Adrenal gland (tissue), 9 donors: ENCODE measurements at regions not wholly inside any gene's neighbourhood (a gene's known extent, or its start where the extent isn't known, plus 50 kb on each side); places are given as distances from the start of the nearest gene placed in this dataset.
A peak's percentile ranks its signal among the peaks of the same experiment; 100 is the strongest.

Experiments
- DNase-seq, 7 donors: peaks; one replicate each; pipeline ENCODE4 v3.0.0-alpha.2; 2019 to 2020
- H3K27ac ChIP-seq, 5 donors: fragments of 200-600 bp; sonication (generic) in 4 of 5; 1 replicate in 3 of 5; 2 replicates in 2 of 5; pipeline versions ENCODE4 v1.5.1 to v1.8.0; 2016 to 2020; ENCODE audit warnings: mild to moderate bottlenecking in 1 of 5
- H3K27me3 ChIP-seq: fragments of 200-600 bp; 2 replicates; pipeline ENCODE4 v1.8.0; 2021
- H3K36me3 ChIP-seq, 2 donors: fragments of 200-600 bp; replicated peaks in 1 of 2; 1 replicate in 1 of 2; 2 replicates in 1 of 2; pipeline versions ENCODE4 v1.5.1 to v1.8.0; 2018 to 2022
- H3K4me1 ChIP-seq, 2 donors: fragments of 200-600 bp; replicated peaks in 1 of 2; 1 replicate in 1 of 2; 2 replicates in 1 of 2; pipeline versions ENCODE4 v1.5.1 to v1.8.0; 2018 to 2021
- H3K4me3 ChIP-seq, 4 donors: fragments of 200-600 bp; sonication (generic) in 3 of 4; one replicate each; pipeline ENCODE4 v1.5.1; 2016 to 2018
- H3K9me3 ChIP-seq, 3 donors: fragments of 200-600 bp; sonication (generic) in 1 of 3; replicated peaks in 1 of 3; 1 replicate in 2 of 3; 2 replicates in 1 of 3; pipeline versions ENCODE4 v1.5.1 to v1.8.0; 2016 to 2021
- POLR2A ChIP-seq, 2 donors: fragments of 450-650 bp; IDR thresholded peaks; one replicate each; pipeline ENCODE4 v1.6.1; 2017; ENCODE audit warnings: antibody characterized with exemption in 2 of 2, mild to moderate bottlenecking in 2 of 2, moderate library complexity in 1 of 2
- WGBS, 4 donors: extraction: QIAGEN DNeasy Blood & Tissue Kit in 2 of 4; methylation state at CpG; one replicate each; pipeline versions ENCODE4 v1.1.5 to v1.1.7; 2013 to 2017; 5-methylcytosine and 5-hydroxymethylcytosine counted together
- intact Hi-C, 2 donors: fragments of 100-400 bp; cut with DNase I; formaldehyde crosslinking; loops; one replicate each; pipeline versions ENCODE4 v1.14.1 to v1.15.0; 2022 to 2023
- TF ChIP-seq, protein P1 (sequence below), 6 experiments: fragments of 450-650 bp in 4 of 6; fragments of 200-600 bp in 2 of 6; sonication (generic) in 1 of 6; IDR thresholded peaks; 1 replicate in 5 of 6; 2 replicates in 1 of 6; pipeline versions ENCODE4 v1.5.1 to v1.8.0; 2016 to 2021; ENCODE audit warnings: antibody characterized with exemption in 6 of 6, mild to moderate bottlenecking in 2 of 6, moderate library complexity in 1 of 6
- donor health status: healthy with polysubstance abuse.
- donor health status: Bipolar disorder and iron deficiency.
- donor health status: DM: yes; HTN: yes; CAD: no.
- donor health status: DM: no; HTN: no; CAD: no.
- donor health status: DM: no; HTN: no; CAD: no.

DNA sequence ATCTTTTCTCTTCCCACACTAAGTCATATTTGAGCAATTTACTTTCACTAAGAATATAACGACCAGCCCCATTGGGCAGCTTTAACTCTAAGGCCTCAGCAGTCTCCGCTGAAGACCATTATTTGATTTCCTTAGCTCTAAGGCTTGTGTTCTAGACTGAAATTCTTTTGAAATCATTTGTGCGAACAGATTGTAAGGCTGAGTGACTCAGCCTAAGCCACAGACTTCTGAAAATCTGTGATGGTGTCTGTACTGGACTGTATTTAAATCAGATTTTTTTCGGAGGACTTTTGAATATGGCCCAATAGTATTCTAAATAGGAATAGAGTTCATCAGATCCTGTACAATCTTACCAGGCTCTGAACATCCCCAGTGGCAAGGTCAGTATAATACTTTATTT lies 150.3 kb upstream of the TECRL start:
- WGBS, 4 donors: 70 to 82% (median 77%) methylated on average over 4 of the region's 4 CpGs
- TF ChIP-seq, protein P1, sequence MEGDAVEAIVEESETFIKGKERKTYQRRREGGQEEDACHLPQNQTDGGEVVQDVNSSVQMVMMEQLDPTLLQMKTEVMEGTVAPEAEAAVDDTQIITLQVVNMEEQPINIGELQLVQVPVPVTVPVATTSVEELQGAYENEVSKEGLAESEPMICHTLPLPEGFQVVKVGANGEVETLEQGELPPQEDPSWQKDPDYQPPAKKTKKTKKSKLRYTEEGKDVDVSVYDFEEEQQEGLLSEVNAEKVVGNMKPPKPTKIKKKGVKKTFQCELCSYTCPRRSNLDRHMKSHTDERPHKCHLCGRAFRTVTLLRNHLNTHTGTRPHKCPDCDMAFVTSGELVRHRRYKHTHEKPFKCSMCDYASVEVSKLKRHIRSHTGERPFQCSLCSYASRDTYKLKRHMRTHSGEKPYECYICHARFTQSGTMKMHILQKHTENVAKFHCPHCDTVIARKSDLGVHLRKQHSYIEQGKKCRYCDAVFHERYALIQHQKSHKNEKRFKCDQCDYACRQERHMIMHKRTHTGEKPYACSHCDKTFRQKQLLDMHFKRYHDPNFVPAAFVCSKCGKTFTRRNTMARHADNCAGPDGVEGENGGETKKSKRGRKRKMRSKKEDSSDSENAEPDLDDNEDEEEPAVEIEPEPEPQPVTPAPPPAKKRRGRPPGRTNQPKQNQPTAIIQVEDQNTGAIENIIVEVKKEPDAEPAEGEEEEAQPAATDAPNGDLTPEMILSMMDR (IDR thresholded peaks at IDR 0.05): no peak
- no peak for TF ChIP-seq POLR2A (IDR thresholded peaks at IDR 0.05)
- intact Hi-C loops: no loop called here
- no peak for DNase-seq
- Histone ChIP-seq H3K9me3 (no peaks in the 10 kb centered on the region), H3K4me3 (no peak overlapping the region), H3K4me1 (no peaks in the 10 kb centered on the region), H3K27ac (no peak overlapping the region), H3K27me3 (no peaks in the 10 kb centered on the region), H3K36me3 (no peaks in the 10 kb centered on the region)

DNA sequence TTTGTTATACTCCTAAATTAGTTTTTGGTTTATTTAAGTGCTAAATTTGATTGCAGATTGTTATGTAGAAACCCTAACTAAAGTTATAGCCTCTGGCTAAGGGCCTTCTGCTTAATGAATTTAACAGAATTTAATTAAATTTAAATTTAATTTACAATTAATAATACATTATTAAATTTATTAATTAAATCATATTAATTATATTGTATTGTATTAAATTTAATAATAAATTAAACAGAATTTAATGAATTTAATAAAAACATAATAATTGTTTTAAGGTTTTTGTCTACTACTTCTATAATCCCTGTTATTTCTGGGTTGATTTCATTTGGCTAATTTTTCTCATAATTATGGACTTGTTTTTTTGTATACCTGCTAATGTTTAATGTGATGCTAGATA lies 141.9 kb upstream of the TECRL start:
- no peak for DNase-seq
- intact Hi-C loops: no loop called here
- no peaks in the 10 kb centered on the region for H3K9me3 ChIP-seq
- no peaks in the 10 kb centered on the region for H3K36me3 ChIP-seq
- H3K27ac ChIP-seq: no peak overlapping the region
- TF ChIP-seq, protein P1 (IDR thresholded peaks at IDR 0.05): no peak
- no peak overlapping the region for H3K4me3 ChIP-seq
- no peaks in the 10 kb centered on the region for H3K4me1 ChIP-seq
- H3K27me3 ChIP-seq: no peaks in the 10 kb centered on the region

DNA sequence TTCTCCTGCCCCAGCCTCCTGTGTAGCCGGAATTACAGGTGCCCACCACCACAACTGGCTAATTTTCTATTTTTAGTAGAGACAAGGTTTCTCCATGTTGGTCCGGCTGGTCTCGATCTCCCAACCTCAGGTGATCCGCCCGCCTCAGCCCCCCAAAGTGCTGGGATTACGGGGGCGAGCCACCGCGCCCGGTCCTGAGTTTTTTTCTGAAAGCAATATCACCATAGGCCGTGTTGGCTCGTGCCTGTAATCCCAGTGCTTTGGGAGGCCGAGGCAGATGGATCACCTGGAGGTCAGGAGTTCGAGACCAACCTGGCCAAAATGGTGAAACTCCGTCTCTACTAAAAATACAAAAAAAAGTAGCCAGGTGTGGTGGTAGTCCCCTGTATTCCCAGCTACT lies 136.3 kb upstream of the TECRL start:
- 86 to 92% (median 90%) methylated on average over 9 to 15 of the region's 15 CpGs for WGBS, 4 donors
- no peak for DNase-seq
- intact Hi-C loops: no loop called here
- Histone ChIP-seq H3K27ac (no peak overlapping the region), H3K9me3 (no peaks in the 10 kb centered on the region), H3K27me3 (no peaks in the 10 kb centered on the region), H3K4me3 (no peak overlapping the region), H3K36me3 (no peaks in the 10 kb centered on the region), H3K4me1 (no peaks in the 10 kb centered on the region)
- TF ChIP-seq, protein P1 (IDR thresholded peaks at IDR 0.05): no peak
- TF ChIP-seq POLR2A (IDR thresholded peaks at IDR 0.05): no peak

DNA sequence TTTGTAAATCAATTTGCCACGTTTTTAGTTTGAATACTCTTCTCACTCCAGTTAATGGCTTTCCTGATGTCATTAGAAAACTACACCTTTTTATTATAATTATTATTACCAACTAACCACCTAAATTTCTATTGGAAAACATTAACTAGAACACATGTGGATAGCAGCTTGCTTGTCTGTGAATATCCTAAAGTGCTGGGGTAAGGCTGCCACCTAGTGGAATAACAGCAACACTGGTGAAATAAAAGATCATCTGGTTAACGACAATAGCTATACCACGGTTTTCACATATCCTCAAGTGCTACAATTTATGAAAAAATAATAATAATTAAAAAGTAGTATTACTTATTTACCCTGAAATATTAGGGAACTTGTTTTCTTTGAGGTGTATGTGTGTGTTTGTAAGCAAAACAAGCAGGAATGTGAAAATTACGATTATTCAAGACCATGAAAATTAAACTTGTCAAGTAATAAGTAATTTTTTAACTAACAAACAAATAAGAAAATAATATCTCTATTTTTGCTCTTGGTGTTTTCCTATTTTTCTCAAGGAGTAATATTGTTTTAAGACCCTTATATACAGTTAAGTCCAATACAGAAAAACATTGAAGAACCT lies 130.1 kb upstream of the TECRL start:
- DNase-seq: peak; percentile 41 to 64 (median 59)
- 12 to 22% (median 18%) methylated on average over 4 of the region's 4 CpGs for WGBS, 4 donors
- intact Hi-C loops: loop anchor here (5.0 to 10.0 kb wide), 2 partner anchors 382 to 385 kb away; no protein-coding TSS in a partner anchor

More for the DNA sequence above, 130.1 kb upstream of the TECRL start:
- H3K4me3 ChIP-seq: no peak overlapping the region
- H3K9me3 ChIP-seq: no peaks in the 10 kb centered on the region
- H3K4me1 ChIP-seq: no peaks in the 10 kb centered on the region
- H3K36me3 ChIP-seq: no peaks in the 10 kb centered on the region
- TF ChIP-seq, protein P1 (IDR thresholded peaks at IDR 0.05): peak; percentile 64 to 84 (median 70)
- TF ChIP-seq POLR2A (IDR thresholded peaks at IDR 0.05): no peak
- H3K27ac ChIP-seq: no peak overlapping the region
- peaks cover 7% of the 10 kb centered on the region for H3K27me3 ChIP-seq
